Liver (tissue), 8 donors: ENCODE measurements at regions not wholly inside any gene's neighbourhood (a gene's known extent, or its start where the extent isn't known, plus 50 kb on each side); places are given as distances from the start of the nearest gene placed in this dataset.

Experiments used
- DNase-seq: peaks from one replicate; pipeline ENCODE4 v3.0.0-alpha.2; 2017; ENCODE audit warnings: low spot score
- H3K27ac ChIP-seq, 2 donors: one replicate each; pipeline ENCODE4 v1.7.0; 2013; ENCODE audit warnings: inconsistent platforms in 2 of 2, low read length in 2 of 2, control low read depth in 1 of 2, low read depth in 1 of 2, mild to moderate bottlenecking in 1 of 2
- H3K27me3 ChIP-seq, 4 donors: one replicate each; pipeline versions ENCODE4 v1.6.1 to v1.7.0; 2013; ENCODE audit warnings: low read length in 3 of 4, inconsistent platforms in 1 of 4, mild to moderate bottlenecking in 1 of 4, moderate library complexity in 1 of 4; ENCODE audit not compliant: control insufficient read depth in 4 of 4, insufficient read depth in 4 of 4
- H3K36me3 ChIP-seq, 4 donors: one replicate each; pipeline versions ENCODE4 v1.6.1 to v1.7.0; 2013; ENCODE audit warnings: low read length in 3 of 4, mild to moderate bottlenecking in 3 of 4, low read depth in 1 of 4, moderate library complexity in 1 of 4; ENCODE audit not compliant: control insufficient read depth in 4 of 4, insufficient read depth in 3 of 4
- H3K4me1 ChIP-seq, 4 donors: one replicate each; pipeline versions ENCODE4 v1.6.1 to v1.7.0; 2013; ENCODE audit warnings: low read length in 3 of 4, mild to moderate bottlenecking in 3 of 4, moderate library complexity in 1 of 4; ENCODE audit not compliant: control insufficient read depth in 4 of 4, insufficient read depth in 4 of 4
- H3K4me3 ChIP-seq, 3 donors: one replicate each; pipeline versions ENCODE4 v1.6.1 to v1.7.0; 2013; ENCODE audit warnings: low read length in 3 of 3, control low read depth in 1 of 3, low read depth in 1 of 3, mild to moderate bottlenecking in 1 of 3
- H3K9ac ChIP-seq, 2 donors: one replicate each; pipeline ENCODE4 v1.7.0; 2013; ENCODE audit warnings: low read length in 2 of 2, mild to moderate bottlenecking in 2 of 2, moderate library complexity in 2 of 2, control low read depth in 1 of 2, low read depth in 1 of 2
- H3K9me3 ChIP-seq, 4 donors: one replicate each; pipeline versions ENCODE4 v1.6.1 to v1.7.0; 2013; ENCODE audit warnings: low read length in 3 of 4; ENCODE audit not compliant: control insufficient read depth in 4 of 4
- CTCF ChIP-seq: fragments of 150-350 bp; IDR thresholded peaks from 2 replicates; pipeline ENCODE4 v1.5.1; 2017; ENCODE audit warnings: improper control_type of control experiment, low read depth, low read length; ENCODE audit not compliant: missing input control
- EGR1 ChIP-seq, 2 donors: IDR thresholded peaks; 2 replicates each; pipeline ENCODE4 v1.6.1; 2016 to 2018; ENCODE audit warnings: antibody characterized with exemption in 2 of 2, low read depth in 2 of 2
- FOXA1 ChIP-seq: IDR thresholded peaks from 2 replicates; pipeline ENCODE4 v1.6.1; 2016; ENCODE audit warnings: antibody characterized with exemption
- FOXA2 ChIP-seq: IDR thresholded peaks from 2 replicates; pipeline ENCODE4 v1.6.1; 2016; ENCODE audit warnings: antibody characterized with exemption
- GABPA ChIP-seq, 2 donors: IDR thresholded peaks in 1 of 2; conservative IDR thresholded peaks in 1 of 2; 2 replicates each; pipeline ENCODE4 v1.6.1; 2016; ENCODE audit warnings: antibody characterized with exemption in 2 of 2, mild to moderate bottlenecking in 1 of 2, moderate library complexity in 1 of 2
- HNF4A ChIP-seq, 2 donors: conservative IDR thresholded peaks; 2 replicates each; pipeline ENCODE4 v1.6.1; 2016; ENCODE audit warnings: antibody characterized with exemption in 2 of 2, mild to moderate bottlenecking in 2 of 2
- HNF4G ChIP-seq: IDR thresholded peaks from 2 replicates; pipeline ENCODE4 v1.6.1; 2016; ENCODE audit warnings: antibody characterized with exemption
- JUND ChIP-seq, 2 donors: IDR thresholded peaks; 2 replicates each; pipeline ENCODE4 v1.6.1; 2016; ENCODE audit warnings: antibody characterized with exemption in 2 of 2
- NR2F2 ChIP-seq: IDR thresholded peaks from 2 replicates; pipeline ENCODE4 v1.6.1; 2016; ENCODE audit warnings: antibody characterized with exemption
- RAD21 ChIP-seq, 2 donors: IDR thresholded peaks; 2 replicates each; pipeline ENCODE4 v1.6.1; 2016; ENCODE audit warnings: antibody characterized with exemption in 2 of 2, mild to moderate bottlenecking in 2 of 2
- REST ChIP-seq: IDR thresholded peaks from 2 replicates; pipeline ENCODE4 v1.6.1; 2016; ENCODE audit warnings: antibody characterized with exemption, mild to moderate bottlenecking
- RXRA ChIP-seq, 2 donors: IDR thresholded peaks; 2 replicates each; pipeline ENCODE4 v1.6.1; 2017 to 2018; ENCODE audit warnings: antibody characterized with exemption in 2 of 2, mild to moderate bottlenecking in 1 of 2
- SP1 ChIP-seq: IDR thresholded peaks from 2 replicates; pipeline ENCODE4 v1.6.1; 2018; ENCODE audit warnings: antibody characterized with exemption, mild to moderate bottlenecking
- TAF1 ChIP-seq: conservative IDR thresholded peaks from 2 replicates; pipeline ENCODE4 v1.6.1; 2016; ENCODE audit warnings: antibody characterized with exemption, mild to moderate bottlenecking
- YY1 ChIP-seq: IDR thresholded peaks from 2 replicates; pipeline ENCODE4 v1.6.1; 2016; ENCODE audit warnings: antibody characterized with exemption, mild to moderate bottlenecking
- whole genome bisulfite sequencing: extraction: QIAGEN DNeasy Blood & Tissue Kit; methylation state at CpG from one replicate; pipeline ENCODE4 v1.1.7; 2013; 5-methylcytosine and 5-hydroxymethylcytosine counted together
- TF ChIP-seq, protein P1 (sequence below): IDR thresholded peaks from 2 replicates; pipeline ENCODE4 v1.6.1; 2016; ENCODE audit warnings: antibody characterized with exemption
- TF ChIP-seq, protein P2 (sequence below): IDR thresholded peaks from 2 replicates; pipeline ENCODE4 v1.6.1; 2016; ENCODE audit warnings: antibody characterized with exemption
- TF ChIP-seq, protein P3 (sequence below): IDR thresholded peaks from 2 replicates; pipeline ENCODE4 v1.6.1; 2016; ENCODE audit warnings: antibody characterized with exemption
- donor health status: healthy.
- donor health status: healthy.
- donor health status: healthy.
- donor health status: healthy.
- donor health status: healthy.

GRCh38 chr10:63008491-63008890 lies 124.6 kb upstream of the NRBF2 start:
- H3K27ac ChIP-seq = no peak overlapping the region
- no peaks in the 10 kb centered on the region for H3K9me3 ChIP-seq
- no peaks in the 10 kb centered on the region for H3K36me3 ChIP-seq
- no peak for DNase-seq
- H3K4me3 ChIP-seq = no peak overlapping the region
- no peak for TF ChIP-seq RAD21 (IDR thresholded peaks at IDR 0.05)
- TF ChIP-seq CTCF = no peak
- TF ChIP-seq REST = no peak
- no peak for TF ChIP-seq TAF1
- TF ChIP-seq, protein P1, sequence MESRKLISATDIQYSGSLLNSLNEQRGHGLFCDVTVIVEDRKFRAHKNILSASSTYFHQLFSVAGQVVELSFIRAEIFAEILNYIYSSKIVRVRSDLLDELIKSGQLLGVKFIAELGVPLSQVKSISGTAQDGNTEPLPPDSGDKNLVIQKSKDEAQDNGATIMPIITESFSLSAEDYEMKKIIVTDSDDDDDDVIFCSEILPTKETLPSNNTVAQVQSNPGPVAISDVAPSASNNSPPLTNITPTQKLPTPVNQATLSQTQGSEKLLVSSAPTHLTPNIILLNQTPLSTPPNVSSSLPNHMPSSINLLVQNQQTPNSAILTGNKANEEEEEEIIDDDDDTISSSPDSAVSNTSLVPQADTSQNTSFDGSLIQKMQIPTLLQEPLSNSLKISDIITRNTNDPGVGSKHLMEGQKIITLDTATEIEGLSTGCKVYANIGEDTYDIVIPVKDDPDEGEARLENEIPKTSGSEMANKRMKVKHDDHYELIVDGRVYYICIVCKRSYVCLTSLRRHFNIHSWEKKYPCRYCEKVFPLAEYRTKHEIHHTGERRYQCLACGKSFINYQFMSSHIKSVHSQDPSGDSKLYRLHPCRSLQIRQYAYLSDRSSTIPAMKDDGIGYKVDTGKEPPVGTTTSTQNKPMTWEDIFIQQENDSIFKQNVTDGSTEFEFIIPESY = no peak
- no peak for TF ChIP-seq JUND (IDR thresholded peaks at IDR 0.05)
- TF ChIP-seq HNF4A (conservative IDR thresholded peaks at IDR 0.05) = no peak
- TF ChIP-seq FOXA1 = no peak
- TF ChIP-seq RXRA (IDR thresholded peaks at IDR 0.05) = no peak
- no peak for TF ChIP-seq SP1
- TF ChIP-seq, protein P2, sequence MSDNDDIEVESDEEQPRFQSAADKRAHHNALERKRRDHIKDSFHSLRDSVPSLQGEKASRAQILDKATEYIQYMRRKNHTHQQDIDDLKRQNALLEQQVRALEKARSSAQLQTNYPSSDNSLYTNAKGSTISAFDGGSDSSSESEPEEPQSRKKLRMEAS = no peak
- TF ChIP-seq HNF4G = no peak
- no peak for TF ChIP-seq GABPA (IDR thresholded peaks at IDR 0.05 in 1 of 2, conservative IDR thresholded peaks at IDR 0.05 in 1 of 2)
- TF ChIP-seq FOXA2 = no peak
- TF ChIP-seq, protein P3, sequence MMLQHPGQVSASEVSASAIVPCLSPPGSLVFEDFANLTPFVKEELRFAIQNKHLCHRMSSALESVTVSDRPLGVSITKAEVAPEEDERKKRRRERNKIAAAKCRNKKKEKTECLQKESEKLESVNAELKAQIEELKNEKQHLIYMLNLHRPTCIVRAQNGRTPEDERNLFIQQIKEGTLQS = no peak
- H3K9ac ChIP-seq = no peak overlapping the region
- H3K4me1 ChIP-seq = no peaks in the 10 kb centered on the region
- no peaks in the 10 kb centered on the region for H3K27me3 ChIP-seq

DNA sequence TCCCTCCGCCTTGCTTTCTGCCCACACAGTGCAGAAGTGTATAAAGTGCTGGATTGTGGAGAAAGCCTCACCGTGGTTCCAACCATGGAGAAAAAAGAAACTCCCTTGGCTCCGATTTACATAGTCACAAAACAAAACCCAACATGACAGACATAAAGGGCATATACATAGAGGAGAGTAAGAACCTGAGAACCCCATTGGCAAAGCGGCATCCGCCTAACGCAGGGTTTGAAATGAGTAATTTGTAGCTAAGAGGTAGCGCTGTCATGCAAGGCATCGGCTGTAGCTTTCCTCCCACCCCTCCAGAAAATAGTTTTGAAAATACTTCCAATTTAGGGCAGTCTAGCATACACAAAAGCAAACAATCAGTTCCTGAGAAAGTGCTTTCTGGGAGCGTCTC lies 126.0 kb upstream of the NRBF2 start:
- DNase-seq = no peak
- WGBS = 87% methylated on average over 9 of the region's 9 CpGs
- no peaks in the 10 kb centered on the region for H3K36me3 ChIP-seq
- no peak overlapping the region for H3K27ac ChIP-seq
- H3K4me3 ChIP-seq = no peak overlapping the region
- H3K9me3 ChIP-seq = no peaks in the 10 kb centered on the region
- no peaks in the 10 kb centered on the region for H3K4me1 ChIP-seq
- no peak overlapping the region for H3K9ac ChIP-seq
- no peaks in the 10 kb centered on the region for H3K27me3 ChIP-seq
- no peak for TF ChIP-seq REST
- no peak for TF ChIP-seq FOXA1
- TF ChIP-seq RAD21 (IDR thresholded peaks at IDR 0.05) = no peak
- TF ChIP-seq, protein P2 = no peak
- no peak for TF ChIP-seq GABPA (IDR thresholded peaks at IDR 0.05 in 1 of 2, conservative IDR thresholded peaks at IDR 0.05 in 1 of 2)
- TF ChIP-seq HNF4A (conservative IDR thresholded peaks at IDR 0.05) = no peak
- no peak for TF ChIP-seq JUND (IDR thresholded peaks at IDR 0.05)
- TF ChIP-seq, protein P3 = no peak
- TF ChIP-seq YY1 = no peak
- TF ChIP-seq SP1 = no peak
- TF ChIP-seq EGR1 (IDR thresholded peaks at IDR 0.05; ENCODE audit: low read depth in 2 of 2) = no peak
- TF ChIP-seq FOXA2 = no peak
- TF ChIP-seq HNF4G = no peak
- TF ChIP-seq NR2F2 = no peak
